ENCODE measurements at regions not wholly inside any gene's neighbourhood (a gene's known extent, or its start where the extent isn't known, plus 50 kb on each side); places are given as distances from the start of the nearest gene placed in this dataset.

GRCh38 chr1:56150441-56151215, 428.7 kb downstream of the PLPP3 start:
- Histone ChIP-seq H3K4me3 (no peak overlapping the region), H3K27me3 (replicated peaks; ENCODE audit: insufficient read depth) (no peaks in the 10 kb centered on the region)

GRCh38 chr1:56149761-56150160, 429.6 kb downstream of the PLPP3 start:
- TF ChIP-seq CTCF (IDR thresholded peaks at IDR 0.05) (no peak), POLR2AphosphoS5 (IDR thresholded peaks at IDR 0.05) (no peak), POLR2A (IDR thresholded peaks at IDR 0.05) (no peak)
- Histone ChIP-seq H3K27ac (no peak overlapping the region), H3K36me3 (no peaks in the 10 kb centered on the region), H3K27me3 (replicated peaks; ENCODE audit: insufficient read depth) (no peaks in the 10 kb centered on the region), H3K4me1 (replicated peaks) (no peaks in the 10 kb centered on the region), H3K9me3 (no peaks in the 10 kb centered on the region), H3K4me3 (no peak overlapping the region)
- DNase-seq (ENCODE audit: low spot score) = no peak
- intact Hi-C loops (cut with DNase I) = loop anchor here (2.0 to 10.0 kb wide), 3 partner anchors 105 to 429 kb away; partner anchors contain the start of gene PLPP3
- 87% methylated on average over 6 of the region's 6 CpGs for WGBS

More at GRCh38 chr1:56150441-56151215, 428.7 kb downstream of the PLPP3 start:
- no peaks in the 10 kb centered on the region for H3K4me1 ChIP-seq (replicated peaks)
- TF ChIP-seq CTCF (IDR thresholded peaks at IDR 0.05) (no peak), POLR2AphosphoS5 (IDR thresholded peaks at IDR 0.05) (no peak), POLR2A (IDR thresholded peaks at IDR 0.05) (no peak)
- DNase-seq (ENCODE audit: low spot score) = no peak
- no peak overlapping the region for H3K27ac ChIP-seq
- intact Hi-C loops (cut with DNase I) = no loop called here
- no peaks in the 10 kb centered on the region for H3K9me3 ChIP-seq
- no peaks in the 10 kb centered on the region for H3K36me3 ChIP-seq
- WGBS = 84% methylated on average over 5 of the region's 5 CpGs

- TF ChIP-seq CTCF (IDR thresholded peaks at IDR 0.05) = no peak
- TF ChIP-seq POLR2A (IDR thresholded peaks at IDR 0.05) = no peak
- TF ChIP-seq POLR2AphosphoS5 (IDR thresholded peaks at IDR 0.05) = no peak
- Histone ChIP-seq H3K9me3 (no peaks in the 10 kb centered on the region), H3K27me3 (replicated peaks; ENCODE audit: insufficient read depth) (no peaks in the 10 kb centered on the region), H3K27ac (no peak overlapping the region), H3K4me3 (no peak overlapping the region), H3K4me1 (replicated peaks) (no peaks in the 10 kb centered on the region), H3K36me3 (no peaks in the 10 kb centered on the region)
- DNase-seq (ENCODE audit: low spot score) = no peak
- intact Hi-C loops (cut with DNase I) = loop anchor here (2.0 to 10.0 kb wide), 3 partner anchors 106 to 430 kb away; partner anchors contain the start of gene PLPP3
- 45% methylated on average over 6 of the region's 6 CpGs for WGBS
Measured at GRCh38 chr1:56148326-56149193, 430.8 kb downstream of the PLPP3 start.

- 51% methylated on average over 1 of the region's 1 CpG for WGBS
- intact Hi-C loops (cut with DNase I) = loop anchor here (5.0 to 10.0 kb wide), 2 partner anchors 107 to 160 kb away; no protein-coding TSS in a partner anchor
- no peak for TF ChIP-seq CTCF (IDR thresholded peaks at IDR 0.05)
- TF ChIP-seq POLR2AphosphoS5 (IDR thresholded peaks at IDR 0.05) = no peak
- TF ChIP-seq POLR2A (IDR thresholded peaks at IDR 0.05) = no peak
- Histone ChIP-seq H3K9me3 (no peaks in the 10 kb centered on the region), H3K27ac (peak overlapping the region in 1 of 2 donors; percentile 25), H3K4me3 (no peak overlapping the region), H3K27me3 (replicated peaks; ENCODE audit: insufficient read depth) (no peaks in the 10 kb centered on the region), H3K36me3 (no peaks in the 10 kb centered on the region), H3K4me1 (replicated peaks) (no peaks in the 10 kb centered on the region)
- DNase-seq (ENCODE audit: low spot score) = no peak
Measured at GRCh38 chr1:56147459-56147858, 431.9 kb downstream of the PLPP3 start.

Data from prostate gland (tissue), 2 donors.